Fibroblast of gingiva (primary cell): ENCODE measurements at regions not wholly inside any gene's neighbourhood (a gene's known extent, or its start where the extent isn't known, plus 50 kb on each side); places are given as distances from the start of the nearest gene placed in this dataset.
"Not testable (repeated sequence)": the region's sequence is repeated elsewhere in the genome, so short reads cannot be mapped to it uniquely, and the experiment has no call there.

Source experiments
- DNase-seq: peaks from one replicate; pipeline ENCODE4 v3.0.0-alpha.2; 2011; ENCODE audit warnings: low read depth

- peak; percentile 74 for DNase-seq
Observed at GRCh38 chr19:30682999-30683536, 310.9 kb downstream of the ZNF536 start.

- no peak for DNase-seq
Observed at GRCh38 chr19:30682146-30682998, 310.2 kb downstream of the ZNF536 start.

- no peak for DNase-seq
Observed at GRCh38 chr19:30681162-30682100, 309.2 kb downstream of the ZNF536 start.

- DNase-seq: not testable (repeated sequence)
Observed at GRCh38 chr19:30680399-30680798, 308.2 kb downstream of the ZNF536 start.

- DNase-seq: no peak
Observed at GRCh38 chr19:30679789-30680188, 307.6 kb downstream of the ZNF536 start.

- no peak for DNase-seq
Observed at GRCh38 chr19:30679153-30679702, 307.0 kb downstream of the ZNF536 start.

- DNase-seq: no peak
Observed at GRCh38 chr19:30678168-30678567, 306.0 kb downstream of the ZNF536 start.

- no peak for DNase-seq
Observed at GRCh38 chr19:30677702-30678101, 305.5 kb downstream of the ZNF536 start.

GRCh38 chr19:30676990-30677679, 305.0 kb downstream of the ZNF536 start:
- DNase-seq: no peak

GRCh38 chr19:30675086-30675485, 302.9 kb downstream of the ZNF536 start:
- DNase-seq: no peak

GRCh38 chr19:30674656-30675055, 302.5 kb downstream of the ZNF536 start:
- no peak for DNase-seq

GRCh38 chr19:30673336-30673735, 301.2 kb downstream of the ZNF536 start:
- no peak for DNase-seq

- DNase-seq: no peak
Observed at GRCh38 chr19:30672926-30673325, 300.7 kb downstream of the ZNF536 start.

GRCh38 chr19:30671622-30672051, 299.5 kb downstream of the ZNF536 start:
- DNase-seq: no peak

- DNase-seq: no peak
Observed at GRCh38 chr19:30671367-30671619, 299.1 kb downstream of the ZNF536 start.

- no peak for DNase-seq
Observed at GRCh38 chr19:30670562-30671366, 298.6 kb downstream of the ZNF536 start.

GRCh38 chr19:30670011-30670329, 297.8 kb downstream of the ZNF536 start:
- DNase-seq: no peak

GRCh38 chr19:30669329-30670010, 297.3 kb downstream of the ZNF536 start:
- peak; percentile 10 for DNase-seq

GRCh38 chr19:30668521-30669155, 296.5 kb downstream of the ZNF536 start:
- DNase-seq: no peak

- no peak for DNase-seq
Observed at GRCh38 chr19:30667746-30668145, 295.6 kb downstream of the ZNF536 start.
